WTC11 (cell line): ENCODE measurements at regions not wholly inside any gene's neighbourhood (a gene's known extent, or its start where the extent isn't known, plus 50 kb on each side); places are given as distances from the start of the nearest gene placed in this dataset.

Source experiments
- ATAC-seq: fragments of 200-7000 bp; cut with Tn5 transposase; 2 replicates; pipeline ENCODE4 v1.10.0; 2021; ENCODE audit warnings: mild to moderate bottlenecking, moderate library complexity
- CTCF ChIA-PET: fragments of 300-600 bp; sonication (Branson Sonifier 250); formaldehyde crosslinking; loops from one replicate; lab custom pipeline; 2021; ENCODE audit warnings: antibody characterized with exemption; lab: Charles Lee
- POLR2A ChIA-PET: fragments of 350-600 bp; sonication (Branson Sonifier 250); formaldehyde crosslinking; loops from one replicate; lab custom pipeline; 2021; ENCODE audit warnings: antibody characterized with exemption; lab: Charles Lee
- DNase-seq: peaks from one replicate; pipeline ENCODE4 v3.0.0; 2021; ENCODE audit warnings: low spot score
- H3K27ac Mint-ChIP-seq: 2 replicates; pipeline ENCODE4 v1.8.0; 2021; ENCODE audit warnings: mixed read lengths
- H3K27me3 Mint-ChIP-seq: 2 replicates; pipeline ENCODE4 v1.8.0; 2021; ENCODE audit warnings: low read depth, mild to moderate bottlenecking, moderate library complexity, mixed read lengths
- H3K36me3 Mint-ChIP-seq: 2 replicates; pipeline ENCODE4 v1.8.0; 2021; ENCODE audit warnings: mixed read lengths
- H3K4me1 Mint-ChIP-seq: 2 replicates; pipeline ENCODE4 v1.8.0; 2022; ENCODE audit warnings: mixed read lengths
- H3K4me3 Mint-ChIP-seq: 2 replicates; pipeline ENCODE4 v1.8.0; 2021; ENCODE audit warnings: mild to moderate bottlenecking, moderate library complexity, mixed read lengths
- H3K9me3 Mint-ChIP-seq: 2 replicates; pipeline ENCODE4 v1.8.0; 2021; ENCODE audit warnings: mixed read lengths
- CREB1 ChIP-seq: sonication (generic); formaldehyde crosslinking; IDR thresholded peaks from 2 replicates; pipeline ENCODE4 v1.8.0; 2023; ENCODE audit warnings: mild to moderate bottlenecking, missing genetic modification reagents
- CREM ChIP-seq: sonication (generic); formaldehyde crosslinking; IDR thresholded peaks from 2 replicates; pipeline ENCODE4 v1.8.1; 2022; ENCODE audit warnings: mild to moderate bottlenecking, missing genetic modification reagents, moderate library complexity
- ELF4 ChIP-seq: sonication (generic); formaldehyde crosslinking; IDR thresholded peaks from 2 replicates; pipeline ENCODE4 v1.8.1; 2022; ENCODE audit warnings: low read depth, mild to moderate bottlenecking, moderate library complexity, missing genetic modification reagents
- FOXP1 ChIP-seq: sonication (generic); formaldehyde crosslinking; IDR thresholded peaks from 2 replicates; pipeline ENCODE4 v1.8.0; 2022; ENCODE audit warnings: missing genetic modification reagents, mild to moderate bottlenecking, moderate library complexity, borderline replicate concordance
- GRHL2 ChIP-seq: fragments of 250-450 bp; sonication (Bioruptor Pico); IDR thresholded peaks from 2 replicates; pipeline ENCODE4 v1.8.0; 2022; ENCODE audit warnings: mild to moderate bottlenecking, moderate library complexity; ENCODE audit not compliant: insufficient replicate concordance, severe bottlenecking
- HMGA2 ChIP-seq: fragments of 250-450 bp; sonication (Bioruptor Pico); IDR thresholded peaks from 2 replicates; pipeline ENCODE4 v1.4.0; 2021; ENCODE audit warnings: mild to moderate bottlenecking, moderate library complexity
- NFE2L1 ChIP-seq: sonication (generic); formaldehyde crosslinking; IDR thresholded peaks from 2 replicates; pipeline ENCODE4 v1.8.1; 2023; ENCODE audit warnings: missing genetic modification reagents
- NFYB ChIP-seq: sonication (generic); formaldehyde crosslinking; conservative IDR thresholded peaks from 2 replicates; pipeline ENCODE4 v1.8.0; 2022; ENCODE audit warnings: low read depth, missing genetic modification reagents
- NR2C2 ChIP-seq: sonication (generic); formaldehyde crosslinking; IDR thresholded peaks from 2 replicates; pipeline ENCODE4 v1.8.0; 2022; ENCODE audit warnings: mild to moderate bottlenecking, missing genetic modification reagents
- PRRX2 ChIP-seq: fragments of 250-450 bp; sonication (Bioruptor Pico); IDR thresholded peaks from 2 replicates; pipeline ENCODE4 v1.8.0; 2021; ENCODE audit warnings: mild to moderate bottlenecking
- RORB ChIP-seq: fragments of 250-450 bp; sonication (Bioruptor Pico); IDR thresholded peaks from 2 replicates; pipeline ENCODE4 v1.9.0; 2021; ENCODE audit warnings: mild to moderate bottlenecking
- STAT6 ChIP-seq: sonication (generic); formaldehyde crosslinking; conservative IDR thresholded peaks from 2 replicates; pipeline ENCODE4 v1.8.1; 2023; ENCODE audit warnings: mild to moderate bottlenecking, low read depth, missing genetic modification reagents, moderate library complexity
- ZNF219 ChIP-seq: sonication (generic); formaldehyde crosslinking; IDR thresholded peaks from 2 replicates; pipeline ENCODE4 v1.8.0; 2023; ENCODE audit warnings: missing genetic modification reagents, mild to moderate bottlenecking, borderline replicate concordance
- ZNF317 ChIP-seq: sonication (generic); formaldehyde crosslinking; IDR thresholded peaks from 2 replicates; pipeline ENCODE4 v1.8.1; 2023; ENCODE audit warnings: low read depth, mild to moderate bottlenecking, moderate library complexity, missing genetic modification reagents, borderline replicate concordance
- ZNF423 ChIP-seq: fragments of 250-450 bp; sonication (Bioruptor Pico); IDR thresholded peaks from 2 replicates; pipeline ENCODE4 v2.1.2; 2022; ENCODE audit warnings: mild to moderate bottlenecking, moderate library complexity
- TF ChIP-seq, protein P1 (sequence below): sonication (generic); formaldehyde crosslinking; IDR thresholded peaks from 2 replicates; pipeline ENCODE4 v1.8.1; 2022; ENCODE audit warnings: mild to moderate bottlenecking, missing genetic modification reagents, moderate library complexity, borderline replicate concordance
- TF ChIP-seq, protein P2 (sequence below): fragments of 250-450 bp; sonication (Bioruptor Pico); IDR thresholded peaks from 2 replicates; pipeline ENCODE4 v1.9.0; 2021; ENCODE audit warnings: mild to moderate bottlenecking
- TF ChIP-seq, protein P3 (sequence below): fragments of 250-450 bp; sonication (Bioruptor Pico); IDR thresholded peaks from 2 replicates; pipeline ENCODE4 v1.8.0; 2021; ENCODE audit warnings: mild to moderate bottlenecking
- TF ChIP-seq, protein P4 (sequence below): sonication (generic); formaldehyde crosslinking; IDR thresholded peaks from 2 replicates; pipeline ENCODE4 v1.8.1; 2023; ENCODE audit warnings: mild to moderate bottlenecking, moderate library complexity, missing genetic modification reagents
- TF ChIP-seq, protein P5 (sequence below): sonication (generic); formaldehyde crosslinking; IDR thresholded peaks from 2 replicates; pipeline ENCODE4 v1.8.1; 2022; ENCODE audit warnings: low read depth, mild to moderate bottlenecking, moderate library complexity, missing genetic modification reagents, borderline replicate concordance
- TF ChIP-seq, protein P6 (sequence below): sonication (generic); formaldehyde crosslinking; IDR thresholded peaks from 2 replicates; pipeline ENCODE4 v1.8.0; 2022; ENCODE audit warnings: mild to moderate bottlenecking, missing genetic modification reagents

GRCh38 chr14:44369401-44370123 lies 137.5 kb downstream of the FSCB start:
- DNase-seq (no peak), ATAC-seq (peak; percentile 52; the same call in 1 of the 2 replicates)
- Mint-ChIP-seq H3K9me3 (peaks cover 8% of the 10 kb centered on the region), H3K36me3 (peaks cover 7% of the 10 kb centered on the region), H3K4me3 (no peak overlapping the region), H3K27ac (no peak overlapping the region), H3K4me1 (no peaks in the 10 kb centered on the region), H3K27me3 (no peaks in the 10 kb centered on the region)
- ChIA-PET POLR2A (no interaction called here), CTCF (interaction anchor here (1.0 kb wide), 1 partner anchor 198 kb away, joined by 3 read pairs; no protein-coding TSS in a partner anchor)
- TF ChIP-seq ZNF423 (CRISPR knock-in tag) (no peak), HMGA2 (CRISPR knock-in tag) (peak; percentile 67), NR2C2 (no peak)

- DNase-seq, result no peak
- Mint-ChIP-seq H3K27me3 (no peaks in the 10 kb centered on the region), H3K9me3 (peaks cover 8% of the 10 kb centered on the region), H3K36me3 (no peaks in the 10 kb centered on the region), H3K4me3 (no peak overlapping the region), H3K27ac (no peak overlapping the region), H3K4me1 (no peaks in the 10 kb centered on the region)
- no peak for TF ChIP-seq STAT6
- TF ChIP-seq, protein P1, sequence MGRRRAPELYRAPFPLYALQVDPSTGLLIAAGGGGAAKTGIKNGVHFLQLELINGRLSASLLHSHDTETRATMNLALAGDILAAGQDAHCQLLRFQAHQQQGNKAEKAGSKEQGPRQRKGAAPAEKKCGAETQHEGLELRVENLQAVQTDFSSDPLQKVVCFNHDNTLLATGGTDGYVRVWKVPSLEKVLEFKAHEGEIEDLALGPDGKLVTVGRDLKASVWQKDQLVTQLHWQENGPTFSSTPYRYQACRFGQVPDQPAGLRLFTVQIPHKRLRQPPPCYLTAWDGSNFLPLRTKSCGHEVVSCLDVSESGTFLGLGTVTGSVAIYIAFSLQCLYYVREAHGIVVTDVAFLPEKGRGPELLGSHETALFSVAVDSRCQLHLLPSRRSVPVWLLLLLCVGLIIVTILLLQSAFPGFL (CRISPR knock-in tag), result no peak
- TF ChIP-seq NFE2L1 (CRISPR knock-in tag), result no peak
- no peak for TF ChIP-seq CREB1
- no peak for TF ChIP-seq ZNF219 (CRISPR knock-in tag)
- TF ChIP-seq, protein P2, sequence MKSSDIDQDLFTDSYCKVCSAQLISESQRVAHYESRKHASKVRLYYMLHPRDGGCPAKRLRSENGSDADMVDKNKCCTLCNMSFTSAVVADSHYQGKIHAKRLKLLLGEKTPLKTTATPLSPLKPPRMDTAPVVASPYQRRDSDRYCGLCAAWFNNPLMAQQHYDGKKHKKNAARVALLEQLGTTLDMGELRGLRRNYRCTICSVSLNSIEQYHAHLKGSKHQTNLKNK, result no peak
- no peak for TF ChIP-seq CREM (CRISPR knock-in tag)
- TF ChIP-seq NR2C2, result no peak
- TF ChIP-seq, protein P3, sequence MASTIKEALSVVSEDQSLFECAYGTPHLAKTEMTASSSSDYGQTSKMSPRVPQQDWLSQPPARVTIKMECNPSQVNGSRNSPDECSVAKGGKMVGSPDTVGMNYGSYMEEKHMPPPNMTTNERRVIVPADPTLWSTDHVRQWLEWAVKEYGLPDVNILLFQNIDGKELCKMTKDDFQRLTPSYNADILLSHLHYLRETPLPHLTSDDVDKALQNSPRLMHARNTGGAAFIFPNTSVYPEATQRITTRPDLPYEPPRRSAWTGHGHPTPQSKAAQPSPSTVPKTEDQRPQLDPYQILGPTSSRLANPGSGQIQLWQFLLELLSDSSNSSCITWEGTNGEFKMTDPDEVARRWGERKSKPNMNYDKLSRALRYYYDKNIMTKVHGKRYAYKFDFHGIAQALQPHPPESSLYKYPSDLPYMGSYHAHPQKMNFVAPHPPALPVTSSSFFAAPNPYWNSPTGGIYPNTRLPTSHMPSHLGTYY (CRISPR knock-in tag), result no peak
- ATAC-seq, result no peak
- ChIA-PET CTCF (no interaction called here), POLR2A (no interaction called here)
These were observed 146.0 kb downstream of the FSCB start for GRCh38 chr14:44361083-44361482.

DNA sequence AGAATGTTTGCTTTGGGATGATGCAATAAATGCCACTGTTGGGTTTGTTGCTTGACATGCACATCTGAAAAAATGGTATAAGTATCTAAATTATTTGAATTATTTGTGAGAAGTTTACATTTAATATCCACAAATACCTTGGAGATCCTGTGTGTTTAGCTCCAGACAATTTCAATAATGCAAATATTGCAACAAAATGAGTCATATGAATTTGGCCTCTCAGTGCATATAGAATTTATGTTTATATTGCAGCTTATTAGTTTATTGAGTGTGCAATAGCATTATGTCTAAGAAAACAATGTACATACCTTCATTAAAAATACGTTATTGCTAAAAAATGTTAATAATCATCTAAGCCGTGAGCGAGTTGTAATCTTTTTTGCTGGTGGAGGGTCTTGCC lies 153.3 kb downstream of the FSCB start:
- Mint-ChIP-seq H3K9me3 (peaks cover 17% of the 10 kb centered on the region), H3K4me1 (no peaks in the 10 kb centered on the region), H3K4me3 (no peak overlapping the region), H3K36me3 (0 out of 2 replicates have a peak, but pooled peaks cover 1% of the 10 kb centered on the region), H3K27me3 (no peaks in the 10 kb centered on the region), H3K27ac (no peak overlapping the region)
- no peak for DNase-seq
- ATAC-seq, result no peak
- CTCF ChIA-PET, result no interaction called here
- POLR2A ChIA-PET, result no interaction called here
- no peak for TF ChIP-seq RORB (CRISPR knock-in tag)
- no peak for TF ChIP-seq PRRX2
- TF ChIP-seq NFYB (CRISPR knock-in tag), result no peak
- TF ChIP-seq, protein P4, sequence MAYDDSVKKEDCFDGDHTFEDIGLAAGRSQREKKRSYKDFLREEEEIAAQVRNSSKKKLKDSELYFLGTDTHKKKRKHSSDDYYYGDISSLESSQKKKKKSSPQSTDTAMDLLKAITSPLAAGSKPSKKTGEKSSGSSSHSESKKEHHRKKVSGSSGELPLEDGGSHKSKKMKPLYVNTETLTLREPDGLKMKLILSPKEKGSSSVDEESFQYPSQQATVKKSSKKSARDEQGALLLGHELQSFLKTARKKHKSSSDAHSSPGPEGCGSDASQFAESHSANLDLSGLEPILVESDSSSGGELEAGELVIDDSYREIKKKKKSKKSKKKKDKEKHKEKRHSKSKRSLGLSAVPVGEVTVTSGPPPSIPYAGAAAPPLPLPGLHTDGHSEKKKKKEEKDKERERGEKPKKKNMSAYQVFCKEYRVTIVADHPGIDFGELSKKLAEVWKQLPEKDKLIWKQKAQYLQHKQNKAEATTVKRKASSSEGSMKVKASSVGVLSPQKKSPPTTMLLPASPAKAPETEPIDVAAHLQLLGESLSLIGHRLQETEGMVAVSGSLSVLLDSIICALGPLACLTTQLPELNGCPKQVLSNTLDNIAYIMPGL (CRISPR knock-in tag), result no peak
- TF ChIP-seq GRHL2, result no peak
- TF ChIP-seq FOXP1 (CRISPR knock-in tag), result no peak
- TF ChIP-seq ZNF317 (CRISPR knock-in tag), result no peak
- TF ChIP-seq, protein P5, sequence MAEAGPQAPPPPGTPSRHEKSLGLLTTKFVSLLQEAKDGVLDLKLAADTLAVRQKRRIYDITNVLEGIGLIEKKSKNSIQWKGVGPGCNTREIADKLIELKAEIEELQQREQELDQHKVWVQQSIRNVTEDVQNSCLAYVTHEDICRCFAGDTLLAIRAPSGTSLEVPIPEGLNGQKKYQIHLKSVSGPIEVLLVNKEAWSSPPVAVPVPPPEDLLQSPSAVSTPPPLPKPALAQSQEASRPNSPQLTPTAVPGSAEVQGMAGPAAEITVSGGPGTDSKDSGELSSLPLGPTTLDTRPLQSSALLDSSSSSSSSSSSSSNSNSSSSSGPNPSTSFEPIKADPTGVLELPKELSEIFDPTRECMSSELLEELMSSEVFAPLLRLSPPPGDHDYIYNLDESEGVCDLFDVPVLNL (CRISPR knock-in tag), result no peak
- no peak for TF ChIP-seq ELF4
- TF ChIP-seq, protein P6, sequence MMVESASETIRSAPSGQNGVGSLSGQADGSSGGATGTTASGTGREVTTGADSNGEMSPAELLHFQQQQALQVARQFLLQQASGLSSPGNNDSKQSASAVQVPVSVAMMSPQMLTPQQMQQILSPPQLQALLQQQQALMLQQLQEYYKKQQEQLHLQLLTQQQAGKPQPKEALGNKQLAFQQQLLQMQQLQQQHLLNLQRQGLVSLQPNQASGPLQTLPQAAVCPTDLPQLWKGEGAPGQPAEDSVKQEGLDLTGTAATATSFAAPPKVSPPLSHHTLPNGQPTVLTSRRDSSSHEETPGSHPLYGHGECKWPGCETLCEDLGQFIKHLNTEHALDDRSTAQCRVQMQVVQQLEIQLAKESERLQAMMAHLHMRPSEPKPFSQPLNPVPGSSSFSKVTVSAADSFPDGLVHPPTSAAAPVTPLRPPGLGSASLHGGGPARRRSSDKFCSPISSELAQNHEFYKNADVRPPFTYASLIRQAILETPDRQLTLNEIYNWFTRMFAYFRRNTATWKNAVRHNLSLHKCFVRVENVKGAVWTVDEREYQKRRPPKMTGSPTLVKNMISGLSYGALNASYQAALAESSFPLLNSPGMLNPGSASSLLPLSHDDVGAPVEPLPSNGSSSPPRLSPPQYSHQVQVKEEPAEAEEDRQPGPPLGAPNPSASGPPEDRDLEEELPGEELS, result no peak
